ENCODE measurements at regions not wholly inside any gene's neighbourhood (a gene's known extent, or its start where the extent isn't known, plus 50 kb on each side); places are given as distances from the start of the nearest gene placed in this dataset.

GRCh38 chr2:51368250-51368649 is 336.3 kb upstream of the NRXN1 start:
- TF ChIP-seq, protein P1, sequence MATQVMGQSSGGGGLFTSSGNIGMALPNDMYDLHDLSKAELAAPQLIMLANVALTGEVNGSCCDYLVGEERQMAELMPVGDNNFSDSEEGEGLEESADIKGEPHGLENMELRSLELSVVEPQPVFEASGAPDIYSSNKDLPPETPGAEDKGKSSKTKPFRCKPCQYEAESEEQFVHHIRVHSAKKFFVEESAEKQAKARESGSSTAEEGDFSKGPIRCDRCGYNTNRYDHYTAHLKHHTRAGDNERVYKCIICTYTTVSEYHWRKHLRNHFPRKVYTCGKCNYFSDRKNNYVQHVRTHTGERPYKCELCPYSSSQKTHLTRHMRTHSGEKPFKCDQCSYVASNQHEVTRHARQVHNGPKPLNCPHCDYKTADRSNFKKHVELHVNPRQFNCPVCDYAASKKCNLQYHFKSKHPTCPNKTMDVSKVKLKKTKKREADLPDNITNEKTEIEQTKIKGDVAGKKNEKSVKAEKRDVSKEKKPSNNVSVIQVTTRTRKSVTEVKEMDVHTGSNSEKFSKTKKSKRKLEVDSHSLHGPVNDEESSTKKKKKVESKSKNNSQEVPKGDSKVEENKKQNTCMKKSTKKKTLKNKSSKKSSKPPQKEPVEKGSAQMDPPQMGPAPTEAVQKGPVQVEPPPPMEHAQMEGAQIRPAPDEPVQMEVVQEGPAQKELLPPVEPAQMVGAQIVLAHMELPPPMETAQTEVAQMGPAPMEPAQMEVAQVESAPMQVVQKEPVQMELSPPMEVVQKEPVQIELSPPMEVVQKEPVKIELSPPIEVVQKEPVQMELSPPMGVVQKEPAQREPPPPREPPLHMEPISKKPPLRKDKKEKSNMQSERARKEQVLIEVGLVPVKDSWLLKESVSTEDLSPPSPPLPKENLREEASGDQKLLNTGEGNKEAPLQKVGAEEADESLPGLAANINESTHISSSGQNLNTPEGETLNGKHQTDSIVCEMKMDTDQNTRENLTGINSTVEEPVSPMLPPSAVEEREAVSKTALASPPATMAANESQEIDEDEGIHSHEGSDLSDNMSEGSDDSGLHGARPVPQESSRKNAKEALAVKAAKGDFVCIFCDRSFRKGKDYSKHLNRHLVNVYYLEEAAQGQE (IDR thresholded peaks at IDR 0.05; ENCODE audit: unreplicated experiment) = no peak
- TF ChIP-seq CTCF (conservative IDR thresholded peaks at IDR 0.05; ENCODE audit: low read depth in 2 of 2) = no peak
- TF ChIP-seq EZH2 (IDR thresholded peaks at IDR 0.05; ENCODE audit: low read depth, unreplicated experiment) = no peak
- TF ChIP-seq POLR2AphosphoS5 (IDR thresholded peaks at IDR 0.05; ENCODE audit: low read depth) = no peak

Measured in GM23338 (cell line).